Transverse colon (tissue), 4 donors: ENCODE measurements at regions not wholly inside any gene's neighbourhood (a gene's known extent, or its start where the extent isn't known, plus 50 kb on each side); places are given as distances from the start of the nearest gene placed in this dataset.

ENCODE experiments used
- DNase-seq: peaks from one replicate; pipeline ENCODE4 v3.0.0-alpha.2; 2019
- H3K27ac ChIP-seq, 4 donors: fragments of 200-600 bp; sonication (generic); 2 replicates each; pipeline ENCODE4 v1.5.1; 2016 to 2018; ENCODE audit warnings: inconsistent platforms in 4 of 4
- H3K27me3 ChIP-seq: fragments of 200-600 bp; sonication (generic); 2 replicates; pipeline ENCODE4 v1.5.1; 2017; ENCODE audit warnings: inconsistent platforms
- H3K36me3 ChIP-seq, 4 donors: fragments of 200-600 bp; sonication (generic); 2 replicates each; pipeline ENCODE4 v1.5.1; 2017 to 2019; ENCODE audit warnings: inconsistent platforms in 4 of 4
- H3K4me1 ChIP-seq, 4 donors: fragments of 200-600 bp; sonication (generic); 2 replicates each; pipeline ENCODE4 v1.5.1; 2017 to 2020; ENCODE audit warnings: inconsistent platforms in 4 of 4
- H3K4me3 ChIP-seq, 4 donors: fragments of 200-600 bp; sonication (generic); 1 replicate in 1 of 4; 2 replicates in 3 of 4; pipeline versions ENCODE4 v1.5.1 to v1.6.1; 2017 to 2019; ENCODE audit warnings: inconsistent platforms in 4 of 4
- H3K9me3 ChIP-seq, 2 donors: fragments of 200-600 bp; sonication (generic); 2 replicates each; pipeline ENCODE4 v1.5.1; 2017 to 2019; ENCODE audit warnings: inconsistent platforms in 2 of 2
- CTCF ChIP-seq, 5 experiments: fragments of 200-600 bp in 3 of 5; fragments of 450-650 bp in 2 of 5; sonication (generic) in 3 of 5; IDR thresholded peaks; 1 replicate in 2 of 5; 2 replicates in 3 of 5; pipeline ENCODE4 v1.5.1; 2016 to 2017; ENCODE audit warnings: antibody characterized with exemption in 5 of 5, inconsistent platforms in 3 of 5, mild to moderate bottlenecking in 2 of 5, moderate library complexity in 1 of 5
- EP300 ChIP-seq: sonication (generic); formaldehyde crosslinking; IDR thresholded peaks from one replicate; pipeline ENCODE4 v1.6.1; 2017; ENCODE audit warnings: antibody characterized with exemption, low read depth
- POLR2A ChIP-seq: fragments of 450-650 bp; IDR thresholded peaks from one replicate; pipeline ENCODE4 v1.6.1; 2016; ENCODE audit warnings: antibody characterized with exemption, mild to moderate bottlenecking, moderate library complexity
- POLR2AphosphoS5 ChIP-seq, 3 donors: sonication (generic); formaldehyde crosslinking; IDR thresholded peaks; one replicate each; pipeline ENCODE4 v1.6.1; 2016; ENCODE audit warnings: antibody characterized with exemption in 3 of 3
- WGBS, 2 donors: methylation state at CpG; one replicate each; pipeline ENCODE4 v1.1.5; 2018; ENCODE audit warnings: low coverage in 1 of 2; 5-methylcytosine and 5-hydroxymethylcytosine counted together
- in situ Hi-C, 4 donors: fragments of 200-750 bp; cut with MboI; loops; one replicate each; pipeline versions ENCODE4 v1.15.0 to v1.15.1; 2017; ENCODE audit warnings: low sequenced_read_pairs in 3 of 4, low pct_ligation_motif_present in 1 of 4, low pct_unique_long_range_greater_than_20kb in 1 of 4
- intact Hi-C: fragments of 100-400 bp; cut with DNase I; formaldehyde crosslinking; loops from one replicate; pipeline ENCODE4 v1.15.1; 2023; ENCODE audit warnings: low total_unique reads

GRCh38 chr1:106296431-106296830, 760.0 kb upstream of the PRMT6 start:
- H3K9me3 ChIP-seq: no peaks in the 10 kb centered on the region
- in situ Hi-C loops (no loop called here), intact Hi-C loops (no loop called here)
- WGBS, 2 donors: 75 to 89% methylated on average over 1 of the region's 1 CpG
- no peak for DNase-seq
- no peak overlapping the region for H3K27ac ChIP-seq
- H3K4me3 ChIP-seq: no peak overlapping the region
- no peaks in the 10 kb centered on the region for H3K27me3 ChIP-seq
- TF ChIP-seq POLR2A: no peak
- no peak for TF ChIP-seq POLR2AphosphoS5 (IDR thresholded peaks at IDR 0.05)
- TF ChIP-seq EP300: no peak
- TF ChIP-seq CTCF (IDR thresholded peaks at IDR 0.05): no peak
- H3K36me3 ChIP-seq: no peaks in the 10 kb centered on the region
- no peaks in the 10 kb centered on the region for H3K4me1 ChIP-seq

- Histone ChIP-seq H3K27me3 (no peaks in the 10 kb centered on the region), H3K4me3 (no peak overlapping the region), H3K4me1 (no peaks in the 10 kb centered on the region), H3K9me3 (peaks cover 7 to 10% of the 10 kb centered on the region in 2 donors), H3K27ac (no peak overlapping the region), H3K36me3 (no peaks in the 10 kb centered on the region)
- 40 to 45% methylated on average over 3 of the region's 3 CpGs for WGBS, 2 donors
- DNase-seq: no peak
- in situ Hi-C loops: no loop called here
- intact Hi-C loops: no loop called here
- no peak for TF ChIP-seq EP300
- no peak for TF ChIP-seq CTCF (IDR thresholded peaks at IDR 0.05)
- TF ChIP-seq POLR2AphosphoS5 (IDR thresholded peaks at IDR 0.05): no peak
- no peak for TF ChIP-seq POLR2A
These were observed 752.4 kb upstream of the PRMT6 start for GRCh38 chr1:106304106-106304505.

- intact Hi-C loops: no loop called here
- in situ Hi-C loops: no loop called here
- Histone ChIP-seq H3K4me1 (no peaks in the 10 kb centered on the region), H3K4me3 (no peak overlapping the region), H3K27ac (no peak overlapping the region), H3K36me3 (no peaks in the 10 kb centered on the region), H3K9me3 (no peaks in the 10 kb centered on the region), H3K27me3 (no peaks in the 10 kb centered on the region)
- DNase-seq: no peak
- TF ChIP-seq CTCF (IDR thresholded peaks at IDR 0.05): no peak
- no peak for TF ChIP-seq POLR2A
- TF ChIP-seq POLR2AphosphoS5 (IDR thresholded peaks at IDR 0.05): no peak
- TF ChIP-seq EP300: no peak
- WGBS, 2 donors: 92 to 100% methylated on average over 3 of the region's 3 CpGs
These were observed 736.9 kb upstream of the PRMT6 start for GRCh38 chr1:106319612-106320011.

- DNase-seq: no peak
- Histone ChIP-seq H3K36me3 (no peaks in the 10 kb centered on the region), H3K9me3 (no peaks in the 10 kb centered on the region), H3K27ac (no peak overlapping the region), H3K4me1 (no peaks in the 10 kb centered on the region), H3K4me3 (no peak overlapping the region), H3K27me3 (no peaks in the 10 kb centered on the region)
- TF ChIP-seq CTCF (IDR thresholded peaks at IDR 0.05) (no peak), POLR2A (no peak), EP300 (no peak), POLR2AphosphoS5 (IDR thresholded peaks at IDR 0.05) (no peak)
- intact Hi-C loops (no loop called here), in situ Hi-C loops (no loop called here)
- WGBS, 2 donors: 47 to 52% methylated on average over 5 of the region's 5 CpGs
These were observed 730.9 kb upstream of the PRMT6 start for GRCh38 chr1:106325600-106325999.
